HG03045 (cell line): ENCODE measurements at regions not wholly inside any gene's neighbourhood (a gene's known extent, or its start where the extent isn't known, plus 50 kb on each side); places are given as distances from the start of the nearest gene placed in this dataset.

Experiments
- ATAC-seq: cut with Tn5 transposase; IDR thresholded peaks from one replicate; pipeline ENCODE4 v1.9.1; 2021; ENCODE audit warnings: mild to moderate bottlenecking, moderate library complexity; ENCODE audit not compliant: unreplicated experiment

- no peak for ATAC-seq
Measured at GRCh38 chr11:130582176-130582575, 133.7 kb downstream of the ADAMTS15 start.

GRCh38 chr11:130582981-130583380 lies 134.5 kb downstream of the ADAMTS15 start:
- no peak for ATAC-seq

GRCh38 chr11:130583801-130584211 lies 135.4 kb downstream of the ADAMTS15 start:
- ATAC-seq, result no peak

GRCh38 chr11:130585545-130585944 lies 137.1 kb downstream of the ADAMTS15 start:
- ATAC-seq, result no peak

- no peak for ATAC-seq
Measured at GRCh38 chr11:130587658-130588057, 139.2 kb downstream of the ADAMTS15 start.

GRCh38 chr11:130588471-130588870 lies 140.0 kb downstream of the ADAMTS15 start:
- ATAC-seq, result no peak

- no peak for ATAC-seq
Measured at GRCh38 chr11:130592056-130592455, 143.6 kb downstream of the ADAMTS15 start.

GRCh38 chr11:130593064-130593463 lies 144.6 kb downstream of the ADAMTS15 start:
- no peak for ATAC-seq

- ATAC-seq, result no peak
Measured at GRCh38 chr11:130598433-130598832, 150.0 kb downstream of the ADAMTS15 start.

GRCh38 chr11:130599073-130599654 lies 150.7 kb downstream of the ADAMTS15 start:
- no peak for ATAC-seq

- ATAC-seq, result no peak
Measured at GRCh38 chr11:130600139-130600538, 151.7 kb downstream of the ADAMTS15 start.

- ATAC-seq, result no peak
Measured at GRCh38 chr11:130600616-130601015, 152.2 kb downstream of the ADAMTS15 start.

GRCh38 chr11:130601141-130601540 lies 152.7 kb downstream of the ADAMTS15 start:
- no peak for ATAC-seq

- no peak for ATAC-seq
Measured at GRCh38 chr11:130601764-130602460, 153.5 kb downstream of the ADAMTS15 start.

- ATAC-seq, result no peak
Measured at GRCh38 chr11:130602641-130603334, 154.3 kb downstream of the ADAMTS15 start.

- no peak for ATAC-seq
Measured at GRCh38 chr11:130603335-130603906, 155.0 kb downstream of the ADAMTS15 start.

GRCh38 chr11:130604606-130605005 lies 156.2 kb downstream of the ADAMTS15 start:
- no peak for ATAC-seq

GRCh38 chr11:130606178-130606577 lies 157.7 kb downstream of the ADAMTS15 start:
- no peak for ATAC-seq

GRCh38 chr11:130606781-130607511 lies 158.5 kb downstream of the ADAMTS15 start:
- no peak for ATAC-seq

GRCh38 chr11:130608287-130608686 lies 159.8 kb downstream of the ADAMTS15 start:
- no peak for ATAC-seq
